ENCODE measurements at regions not wholly inside any gene's neighbourhood (a gene's known extent, or its start where the extent isn't known, plus 50 kb on each side); places are given as distances from the start of the nearest gene placed in this dataset.

- no peak for DNase-seq
Measured at GRCh38 chr3:104990758-104991157, 376.0 kb upstream of the ALCAM start.

GRCh38 chr3:104992676-104993075 lies 374.0 kb upstream of the ALCAM start:
- DNase-seq = no peak

GRCh38 chr3:105006164-105006563 lies 360.5 kb upstream of the ALCAM start:
- no peak for DNase-seq

- no peak for DNase-seq
Measured at GRCh38 chr3:105013657-105014056, 353.1 kb upstream of the ALCAM start.

- DNase-seq = no peak
Measured at GRCh38 chr3:105014631-105015030, 352.1 kb upstream of the ALCAM start.

- DNase-seq = no peak
Measured at GRCh38 chr3:105022813-105023212, 343.9 kb upstream of the ALCAM start.

- DNase-seq = no peak
Measured at GRCh38 chr3:105030211-105030610, 336.5 kb upstream of the ALCAM start.

GRCh38 chr3:105032541-105032940 lies 334.2 kb upstream of the ALCAM start:
- no peak for DNase-seq

GRCh38 chr3:105033081-105033480 lies 333.6 kb upstream of the ALCAM start:
- no peak for DNase-seq

- DNase-seq = no peak
Measured at GRCh38 chr3:105039004-105039403, 327.7 kb upstream of the ALCAM start.

- peak; percentile 56 for DNase-seq
Measured at GRCh38 chr3:105040026-105040622, 326.6 kb upstream of the ALCAM start.

- DNase-seq = no peak
Measured at GRCh38 chr3:105042586-105042985, 324.1 kb upstream of the ALCAM start.

- DNase-seq = no peak
Measured at GRCh38 chr3:105051111-105051510, 315.6 kb upstream of the ALCAM start.

- no peak for DNase-seq
Measured at GRCh38 chr3:105051972-105052371, 314.7 kb upstream of the ALCAM start.

GRCh38 chr3:105062853-105063252 lies 303.9 kb upstream of the ALCAM start:
- peak; percentile 58 for DNase-seq

- DNase-seq = no peak
Measured at GRCh38 chr3:105065895-105066839, 300.5 kb upstream of the ALCAM start.

GRCh38 chr3:105067361-105067760 lies 299.3 kb upstream of the ALCAM start:
- no peak for DNase-seq

- DNase-seq = no peak
Measured at GRCh38 chr3:105077060-105077822, 289.5 kb upstream of the ALCAM start.

- no peak for DNase-seq
Measured at GRCh38 chr3:105083945-105084344, 282.8 kb upstream of the ALCAM start.

- no peak for DNase-seq
Measured at GRCh38 chr3:105085506-105085905, 281.2 kb upstream of the ALCAM start.

GRCh38 chr3:105093371-105094252 lies 273.1 kb upstream of the ALCAM start:
- DNase-seq = no peak

- peak; percentile 90 for DNase-seq
Measured at GRCh38 chr3:105094588-105094987, 272.1 kb upstream of the ALCAM start.

GRCh38 chr3:105096071-105096470 lies 270.6 kb upstream of the ALCAM start:
- no peak for DNase-seq
